Adrenal gland (tissue), 5 donors: ENCODE measurements at regions not wholly inside any gene's neighbourhood (a gene's known extent, or its start where the extent isn't known, plus 50 kb on each side); places are given as distances from the start of the nearest gene placed in this dataset.

Source experiments
- POLR2A ChIP-seq, 2 donors: fragments of 450-650 bp; IDR thresholded peaks; one replicate each; pipeline ENCODE4 v1.6.1; 2017; ENCODE audit warnings: antibody characterized with exemption in 2 of 2, mild to moderate bottlenecking in 2 of 2, moderate library complexity in 1 of 2
- TF ChIP-seq, protein P1 (sequence below), 6 experiments: fragments of 450-650 bp in 4 of 6; fragments of 200-600 bp in 2 of 6; sonication (generic) in 1 of 6; IDR thresholded peaks; 1 replicate in 5 of 6; 2 replicates in 1 of 6; pipeline versions ENCODE4 v1.5.1 to v1.8.0; 2016 to 2021; ENCODE audit warnings: antibody characterized with exemption in 6 of 6, mild to moderate bottlenecking in 2 of 6, moderate library complexity in 1 of 6
- donor health status: DM: no; HTN: no; CAD: no.

- no peak for TF ChIP-seq POLR2A (IDR thresholded peaks at IDR 0.05)
- TF ChIP-seq, protein P1, sequence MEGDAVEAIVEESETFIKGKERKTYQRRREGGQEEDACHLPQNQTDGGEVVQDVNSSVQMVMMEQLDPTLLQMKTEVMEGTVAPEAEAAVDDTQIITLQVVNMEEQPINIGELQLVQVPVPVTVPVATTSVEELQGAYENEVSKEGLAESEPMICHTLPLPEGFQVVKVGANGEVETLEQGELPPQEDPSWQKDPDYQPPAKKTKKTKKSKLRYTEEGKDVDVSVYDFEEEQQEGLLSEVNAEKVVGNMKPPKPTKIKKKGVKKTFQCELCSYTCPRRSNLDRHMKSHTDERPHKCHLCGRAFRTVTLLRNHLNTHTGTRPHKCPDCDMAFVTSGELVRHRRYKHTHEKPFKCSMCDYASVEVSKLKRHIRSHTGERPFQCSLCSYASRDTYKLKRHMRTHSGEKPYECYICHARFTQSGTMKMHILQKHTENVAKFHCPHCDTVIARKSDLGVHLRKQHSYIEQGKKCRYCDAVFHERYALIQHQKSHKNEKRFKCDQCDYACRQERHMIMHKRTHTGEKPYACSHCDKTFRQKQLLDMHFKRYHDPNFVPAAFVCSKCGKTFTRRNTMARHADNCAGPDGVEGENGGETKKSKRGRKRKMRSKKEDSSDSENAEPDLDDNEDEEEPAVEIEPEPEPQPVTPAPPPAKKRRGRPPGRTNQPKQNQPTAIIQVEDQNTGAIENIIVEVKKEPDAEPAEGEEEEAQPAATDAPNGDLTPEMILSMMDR (IDR thresholded peaks at IDR 0.05): no peak
Measured at GRCh38 chr2:19158211-19158610, 200.2 kb downstream of the OSR1 start.
